ENCODE measurements at regions not wholly inside any gene's neighbourhood (a gene's known extent, or its start where the extent isn't known, plus 50 kb on each side); places are given as distances from the start of the nearest gene placed in this dataset.

DNA sequence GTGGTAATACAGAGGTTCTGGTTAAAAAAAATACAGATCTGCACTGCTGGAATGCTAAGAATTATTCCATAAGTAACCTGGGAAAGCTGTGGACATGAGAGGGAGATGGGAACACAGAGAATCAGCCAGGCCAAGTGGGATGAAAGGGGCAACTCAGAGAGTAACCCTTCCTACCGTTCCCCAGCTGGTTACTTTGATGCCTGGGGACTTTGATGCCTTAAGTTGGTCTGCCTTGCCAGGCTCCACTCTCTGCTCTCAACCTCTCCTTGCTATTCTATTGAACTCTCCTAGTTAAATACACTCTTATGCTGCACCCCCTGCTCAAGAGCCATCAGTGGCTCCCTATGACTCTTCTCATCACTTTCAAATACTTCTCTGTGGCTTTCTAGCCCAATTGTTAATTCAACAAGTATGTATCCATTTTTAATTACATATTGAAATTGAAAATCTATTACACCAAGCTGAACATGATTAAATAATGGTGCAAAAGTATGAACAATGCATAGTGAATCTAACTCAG, 315.5 kb downstream of the TLE3 start:
- no peak overlapping the region for H3K4me3 ChIP-seq (ENCODE audit: low read length)
- no peaks in the 10 kb centered on the region for H3K4me1 ChIP-seq (ENCODE audit: insufficient read depth, low read length)
- no peaks in the 10 kb centered on the region for H3K27me3 ChIP-seq (ENCODE audit: insufficient read depth, low read length)
- no peaks in the 10 kb centered on the region for H3K9me3 ChIP-seq (ENCODE audit: low read length)
- no peak overlapping the region for H2AFZ ChIP-seq (ENCODE audit: low read depth, low read length)
- no peaks in the 10 kb centered on the region for H3K36me3 ChIP-seq (ENCODE audit: insufficient read depth, low read length)

DNA sequence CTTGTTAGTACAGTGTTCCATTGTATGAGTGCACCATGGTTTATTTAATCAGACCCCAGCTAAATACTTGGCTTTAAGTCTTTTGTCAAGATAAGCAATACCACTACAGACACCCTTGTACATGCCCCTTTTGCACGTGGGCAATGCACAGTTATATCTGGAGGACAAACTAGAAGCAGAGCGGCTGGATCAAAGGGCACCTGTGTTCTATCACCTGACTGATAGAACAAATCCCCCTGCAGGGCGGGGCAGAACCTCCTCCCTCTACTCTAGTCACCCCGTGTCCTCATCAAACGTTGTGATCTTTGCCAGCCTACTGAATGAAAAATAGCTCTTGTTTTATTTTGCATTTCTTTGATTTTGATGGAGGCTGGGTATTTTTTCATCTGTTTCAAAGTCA, 314.9 kb downstream of the TLE3 start:
- no peaks in the 10 kb centered on the region for H3K27me3 ChIP-seq (ENCODE audit: insufficient read depth, low read length)
- H2AFZ ChIP-seq (ENCODE audit: low read depth, low read length) = no peak overlapping the region
- H3K4me1 ChIP-seq (ENCODE audit: insufficient read depth, low read length) = no peaks in the 10 kb centered on the region

DNA sequence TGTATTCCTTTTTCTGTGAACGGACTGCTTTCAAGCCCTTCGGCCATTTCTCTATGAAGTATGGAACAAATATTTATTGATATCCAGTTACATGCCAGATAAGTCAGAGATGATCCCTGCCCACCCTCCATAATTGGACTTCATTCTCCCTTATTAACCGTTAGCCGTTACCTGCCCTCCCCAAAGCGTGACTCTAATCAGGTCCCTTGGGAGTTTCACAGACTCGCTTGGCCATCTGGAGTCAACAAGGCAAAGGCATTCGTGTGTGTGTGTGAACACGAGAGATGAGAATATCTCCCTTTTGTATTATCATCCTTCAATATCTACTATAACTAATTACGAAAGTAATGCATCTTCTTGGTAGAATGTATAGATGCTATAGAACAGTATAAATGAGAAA, 314.5 kb downstream of the TLE3 start:
- H3K27me3 ChIP-seq (ENCODE audit: insufficient read depth, low read length) = no peaks in the 10 kb centered on the region
- no peak overlapping the region for H2AFZ ChIP-seq (ENCODE audit: low read depth, low read length)
- no peaks in the 10 kb centered on the region for H3K4me1 ChIP-seq (ENCODE audit: insufficient read depth, low read length)

More for the DNA sequence above, 314.9 kb downstream of the TLE3 start:
- Histone ChIP-seq H3K4me3 (ENCODE audit: low read length) (no peak overlapping the region), H3K9me3 (ENCODE audit: low read length) (no peaks in the 10 kb centered on the region), H3K36me3 (ENCODE audit: insufficient read depth, low read length) (no peaks in the 10 kb centered on the region)

DNA sequence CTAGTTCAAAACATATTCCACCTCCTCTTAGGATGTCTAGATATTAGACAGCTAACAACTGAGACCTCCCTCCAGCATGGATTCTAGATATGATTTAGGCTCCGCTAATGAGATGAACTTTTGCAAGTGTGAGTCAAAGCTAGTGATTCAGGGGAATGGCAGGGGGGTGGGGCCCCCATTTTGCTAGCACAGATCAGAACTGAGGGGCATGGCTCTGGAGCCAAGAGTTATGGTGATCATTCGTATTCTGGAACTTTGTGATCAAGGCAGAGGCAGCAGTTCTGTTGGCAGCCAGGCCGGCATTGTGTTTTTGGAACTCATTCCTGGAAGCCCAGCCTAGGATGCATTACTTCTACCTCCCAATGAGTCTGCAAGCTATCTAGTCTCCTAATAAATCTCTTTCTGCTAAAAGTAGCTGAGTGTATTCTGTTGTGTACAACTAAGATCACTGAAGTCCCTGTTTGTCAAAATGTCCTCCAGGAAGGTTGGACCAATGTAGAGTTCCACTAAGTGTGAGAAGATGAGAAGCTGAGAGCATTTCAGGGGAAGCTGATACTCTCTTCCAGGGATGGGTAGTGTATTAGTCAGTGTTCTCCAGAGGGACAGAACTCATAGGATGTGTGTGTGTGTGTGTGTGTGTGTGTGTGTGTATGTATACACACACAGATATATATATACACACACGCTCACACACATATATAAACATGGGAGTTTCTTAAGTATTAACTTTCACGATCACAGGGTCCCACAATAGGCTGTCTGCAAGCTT, 312.7 kb downstream of the TLE3 start:
- Histone ChIP-seq H2AFZ (ENCODE audit: low read depth, low read length) (no peak overlapping the region), H3K4me1 (ENCODE audit: insufficient read depth, low read length) (no peaks in the 10 kb centered on the region), H3K9me3 (ENCODE audit: low read length) (no peaks in the 10 kb centered on the region), H3K36me3 (ENCODE audit: insufficient read depth, low read length) (no peaks in the 10 kb centered on the region), H3K4me3 (ENCODE audit: low read length) (no peak overlapping the region), H3K27me3 (ENCODE audit: insufficient read depth, low read length) (no peaks in the 10 kb centered on the region)

More for the DNA sequence above, 314.5 kb downstream of the TLE3 start:
- Histone ChIP-seq H3K9me3 (ENCODE audit: low read length) (no peaks in the 10 kb centered on the region), H3K4me3 (ENCODE audit: low read length) (no peak overlapping the region), H3K36me3 (ENCODE audit: insufficient read depth, low read length) (no peaks in the 10 kb centered on the region)

DNA sequence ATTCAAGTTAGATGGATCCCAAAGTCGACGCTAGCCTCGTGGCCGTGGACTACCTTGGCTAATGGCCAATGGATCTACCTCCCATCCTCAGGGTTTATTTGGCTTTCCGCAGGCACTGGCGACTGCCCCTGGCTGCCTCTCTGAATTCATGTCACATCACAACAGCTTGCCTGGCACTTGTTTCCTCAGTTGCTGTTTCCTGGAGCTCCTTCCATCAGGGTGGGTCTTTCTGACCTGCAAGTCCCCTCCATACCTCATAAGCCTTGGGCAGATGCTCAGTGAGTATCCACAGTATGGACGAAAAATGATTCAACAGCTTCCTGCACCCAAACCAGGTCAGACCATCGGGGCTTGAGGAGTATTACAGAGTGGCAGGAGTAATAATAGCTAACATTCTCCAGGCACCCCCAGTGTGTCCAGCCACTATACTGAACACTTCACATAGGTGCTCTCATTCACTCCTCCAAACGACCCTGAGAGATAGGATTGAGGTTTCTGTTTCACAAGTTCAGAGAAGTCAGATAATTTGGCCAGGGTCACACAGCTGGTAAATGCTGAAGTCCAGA, 311.5 kb downstream of the TLE3 start:
- no peaks in the 10 kb centered on the region for H3K9me3 ChIP-seq (ENCODE audit: low read length)
- no peak overlapping the region for H3K4me3 ChIP-seq (ENCODE audit: low read length)
- no peaks in the 10 kb centered on the region for H3K36me3 ChIP-seq (ENCODE audit: insufficient read depth, low read length)
- H2AFZ ChIP-seq (ENCODE audit: low read depth, low read length) = no peak overlapping the region
- no peaks in the 10 kb centered on the region for H3K27me3 ChIP-seq (ENCODE audit: insufficient read depth, low read length)
- H3K4me1 ChIP-seq (ENCODE audit: insufficient read depth, low read length) = no peaks in the 10 kb centered on the region

DNA sequence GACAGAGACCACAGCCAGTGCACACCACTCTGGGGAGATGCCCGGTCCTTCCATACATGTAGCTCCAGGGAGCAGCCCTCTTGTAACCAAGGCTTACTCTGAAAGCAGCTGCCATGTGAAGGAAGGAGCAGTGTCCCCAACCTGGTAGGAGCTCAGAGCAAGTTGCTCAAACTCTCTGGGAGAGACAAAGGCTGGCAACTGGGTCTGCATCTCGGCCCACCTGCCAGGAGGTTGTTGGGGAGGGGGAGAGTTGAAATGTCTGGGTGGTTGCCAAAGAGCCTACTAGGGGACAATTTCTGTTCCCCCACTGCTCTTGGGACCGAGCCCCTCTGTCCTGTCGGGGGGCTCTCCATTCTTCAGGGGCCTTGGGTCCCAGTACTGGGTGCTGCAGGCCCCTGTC, 309.9 kb downstream of the TLE3 start:
- no peak overlapping the region for H2AFZ ChIP-seq (ENCODE audit: low read depth, low read length)
- H3K4me1 ChIP-seq (ENCODE audit: insufficient read depth, low read length) = no peaks in the 10 kb centered on the region
- H3K4me3 ChIP-seq (ENCODE audit: low read length) = no peak overlapping the region
- H3K9me3 ChIP-seq (ENCODE audit: low read length) = no peaks in the 10 kb centered on the region
- H3K36me3 ChIP-seq (ENCODE audit: insufficient read depth, low read length) = no peaks in the 10 kb centered on the region
- H3K27me3 ChIP-seq (ENCODE audit: insufficient read depth, low read length) = peaks cover 1% of the 10 kb centered on the region

DNA sequence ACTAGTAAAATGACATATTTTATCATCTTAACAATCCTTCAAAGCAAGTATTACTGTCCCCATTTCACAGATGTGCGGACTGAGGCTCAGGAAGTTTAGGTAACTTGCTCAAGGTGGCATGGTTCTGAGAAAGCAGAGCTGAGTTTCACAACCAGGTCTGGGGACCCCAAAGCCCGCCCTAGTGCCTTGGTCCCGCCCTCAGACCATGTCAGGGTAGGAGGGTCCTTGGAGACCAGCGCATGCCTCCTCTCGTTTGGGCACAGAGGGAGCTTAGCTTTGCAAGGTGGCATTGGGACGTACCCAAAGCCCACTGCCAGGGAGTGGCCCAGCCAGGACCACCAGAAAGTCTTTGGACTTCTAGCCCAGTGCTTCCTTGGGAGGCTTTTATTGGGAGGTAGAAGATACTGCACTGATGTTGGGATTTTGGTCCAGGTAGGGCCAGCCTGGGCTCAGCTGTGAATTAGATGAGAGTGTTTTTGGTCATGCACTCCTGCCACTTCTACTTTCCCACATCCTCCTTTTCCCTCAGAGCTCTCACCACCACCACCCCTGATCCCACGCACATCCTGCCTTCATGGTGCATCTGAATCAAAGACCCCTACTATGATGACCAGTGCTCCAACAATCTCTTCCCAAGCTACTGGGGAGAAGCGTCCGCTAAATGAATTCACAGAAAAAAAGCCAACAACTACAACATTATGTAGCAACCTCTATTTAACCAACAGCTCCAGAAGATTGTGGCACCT, 307.9 kb downstream of the TLE3 start:
- Histone ChIP-seq H2AFZ (ENCODE audit: low read depth, low read length) (no peak overlapping the region), H3K27me3 (ENCODE audit: insufficient read depth, low read length) (peaks cover 3% of the 10 kb centered on the region), H3K4me3 (ENCODE audit: low read length) (no peak overlapping the region), H3K4me1 (ENCODE audit: insufficient read depth, low read length) (peaks cover 4% of the 10 kb centered on the region), H3K36me3 (ENCODE audit: insufficient read depth, low read length) (no peaks in the 10 kb centered on the region), H3K9me3 (ENCODE audit: low read length) (no peaks in the 10 kb centered on the region)

DNA sequence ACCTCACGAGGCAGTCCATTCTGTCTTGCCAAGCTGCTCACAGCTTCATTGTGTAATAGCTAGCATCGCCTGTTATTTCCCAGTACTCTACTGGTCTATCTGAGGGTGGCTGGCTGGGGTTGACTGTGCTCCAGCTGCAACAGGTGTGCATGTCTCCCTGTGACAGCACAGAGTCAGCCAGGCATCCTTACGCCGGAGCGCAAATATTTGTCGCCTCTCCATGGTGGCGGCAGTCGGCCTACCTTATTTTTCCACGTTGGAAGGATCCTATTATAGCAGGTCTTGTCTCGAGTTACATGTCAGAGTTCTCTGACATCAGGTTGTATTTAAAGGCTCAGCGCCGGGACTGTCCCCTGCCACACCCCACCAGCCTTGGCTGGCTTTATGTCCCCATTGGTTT, 307.1 kb downstream of the TLE3 start:
- Histone ChIP-seq H3K36me3 (ENCODE audit: insufficient read depth, low read length) (no peaks in the 10 kb centered on the region), H3K4me1 (ENCODE audit: insufficient read depth, low read length) (peaks cover 7% of the 10 kb centered on the region), H3K4me3 (ENCODE audit: low read length) (no peak overlapping the region), H3K9me3 (ENCODE audit: low read length) (no peaks in the 10 kb centered on the region), H3K27me3 (ENCODE audit: insufficient read depth, low read length) (peaks cover 3% of the 10 kb centered on the region), H2AFZ (ENCODE audit: low read depth, low read length) (no peak overlapping the region)

DNA sequence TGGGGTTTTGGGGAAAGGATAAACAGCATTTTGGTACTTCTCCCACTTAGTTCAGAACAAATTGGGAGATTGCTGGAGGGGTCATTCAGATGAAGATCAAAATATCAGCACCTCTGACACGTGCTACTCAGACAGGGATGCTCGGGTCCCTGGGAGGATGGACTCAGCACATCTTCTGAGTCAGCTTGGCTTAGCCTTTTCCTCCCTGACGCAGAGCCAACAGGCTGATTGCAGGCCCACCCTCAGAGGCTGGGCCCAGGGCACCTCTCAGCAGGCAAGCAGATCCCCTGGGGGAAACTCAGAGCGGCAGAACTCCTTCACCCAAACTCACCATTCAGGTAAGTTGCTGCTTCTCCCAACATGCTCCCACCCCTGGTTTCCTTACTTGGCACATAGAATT, 304.9 kb downstream of the TLE3 start:
- Histone ChIP-seq H3K27me3 (ENCODE audit: insufficient read depth, low read length) (peaks cover 3% of the 10 kb centered on the region), H3K4me3 (ENCODE audit: low read length) (no peak overlapping the region), H3K4me1 (ENCODE audit: insufficient read depth, low read length) (peaks cover 7% of the 10 kb centered on the region), H3K9me3 (ENCODE audit: low read length) (no peaks in the 10 kb centered on the region), H2AFZ (ENCODE audit: low read depth, low read length) (no peak overlapping the region), H3K36me3 (ENCODE audit: insufficient read depth, low read length) (no peaks in the 10 kb centered on the region)

DNA sequence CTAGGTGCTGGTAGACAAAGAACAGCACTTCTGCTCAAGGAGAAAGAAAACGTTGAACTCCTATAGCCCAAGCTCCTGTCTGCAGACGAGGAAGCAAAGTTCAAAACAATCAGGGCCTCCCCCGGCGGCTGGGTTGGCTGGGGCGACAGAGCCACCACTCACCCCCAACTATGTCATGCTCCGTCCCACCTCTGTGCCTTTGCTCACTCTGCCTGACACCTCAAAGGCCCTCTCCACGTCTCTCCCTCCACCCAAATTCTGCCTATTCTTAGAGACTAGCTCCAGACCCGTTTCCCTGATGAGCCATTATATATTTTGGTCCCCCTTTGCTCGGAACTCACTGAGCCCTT, 304.3 kb downstream of the TLE3 start:
- peaks cover 3% of the 10 kb centered on the region for H3K27me3 ChIP-seq (ENCODE audit: insufficient read depth, low read length)
- H3K36me3 ChIP-seq (ENCODE audit: insufficient read depth, low read length) = no peaks in the 10 kb centered on the region
- no peak overlapping the region for H3K4me3 ChIP-seq (ENCODE audit: low read length)
- H2AFZ ChIP-seq (ENCODE audit: low read depth, low read length) = no peak overlapping the region
- H3K9me3 ChIP-seq (ENCODE audit: low read length) = no peaks in the 10 kb centered on the region
- peaks cover 7% of the 10 kb centered on the region for H3K4me1 ChIP-seq (ENCODE audit: insufficient read depth, low read length)

DNA sequence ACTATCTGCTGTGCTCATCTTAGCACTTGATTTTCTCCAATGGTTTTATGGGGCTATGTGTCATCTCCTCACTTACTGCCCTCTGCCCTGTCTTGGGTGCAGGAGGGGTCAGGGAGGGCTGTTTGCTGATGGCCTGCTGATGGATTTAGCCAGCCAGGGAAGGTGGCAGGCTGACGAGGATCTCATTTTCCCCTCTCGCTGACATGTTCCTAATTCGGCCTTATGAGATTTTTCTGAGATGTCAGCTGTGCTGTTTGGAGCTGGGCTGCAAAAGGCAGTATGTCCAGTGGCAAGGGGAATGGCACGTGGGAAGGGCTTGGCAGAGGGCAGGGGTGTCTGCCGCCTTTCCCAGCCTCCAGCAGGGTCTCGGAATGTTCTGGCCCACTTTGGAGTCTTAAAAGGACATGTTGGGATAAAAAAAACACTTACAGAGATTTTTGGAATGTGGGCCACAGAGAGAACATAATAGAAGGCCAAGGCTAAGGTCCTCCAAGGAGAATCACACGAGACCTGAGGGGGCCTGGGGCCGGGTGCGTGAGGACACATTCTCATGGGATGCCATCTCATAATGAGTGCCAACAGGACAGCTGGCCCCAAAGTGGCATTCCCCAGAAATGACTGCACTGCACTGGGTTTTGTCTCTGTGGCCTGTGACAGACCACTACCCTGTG, 303.8 kb downstream of the TLE3 start:
- Histone ChIP-seq H3K36me3 (ENCODE audit: insufficient read depth, low read length) (no peaks in the 10 kb centered on the region), H2AFZ (ENCODE audit: low read depth, low read length) (no peak overlapping the region), H3K9me3 (ENCODE audit: low read length) (no peaks in the 10 kb centered on the region), H3K4me1 (ENCODE audit: insufficient read depth, low read length) (peaks cover 7% of the 10 kb centered on the region), H3K27me3 (ENCODE audit: insufficient read depth, low read length) (peaks cover 3% of the 10 kb centered on the region), H3K4me3 (ENCODE audit: low read length) (no peak overlapping the region)

DNA sequence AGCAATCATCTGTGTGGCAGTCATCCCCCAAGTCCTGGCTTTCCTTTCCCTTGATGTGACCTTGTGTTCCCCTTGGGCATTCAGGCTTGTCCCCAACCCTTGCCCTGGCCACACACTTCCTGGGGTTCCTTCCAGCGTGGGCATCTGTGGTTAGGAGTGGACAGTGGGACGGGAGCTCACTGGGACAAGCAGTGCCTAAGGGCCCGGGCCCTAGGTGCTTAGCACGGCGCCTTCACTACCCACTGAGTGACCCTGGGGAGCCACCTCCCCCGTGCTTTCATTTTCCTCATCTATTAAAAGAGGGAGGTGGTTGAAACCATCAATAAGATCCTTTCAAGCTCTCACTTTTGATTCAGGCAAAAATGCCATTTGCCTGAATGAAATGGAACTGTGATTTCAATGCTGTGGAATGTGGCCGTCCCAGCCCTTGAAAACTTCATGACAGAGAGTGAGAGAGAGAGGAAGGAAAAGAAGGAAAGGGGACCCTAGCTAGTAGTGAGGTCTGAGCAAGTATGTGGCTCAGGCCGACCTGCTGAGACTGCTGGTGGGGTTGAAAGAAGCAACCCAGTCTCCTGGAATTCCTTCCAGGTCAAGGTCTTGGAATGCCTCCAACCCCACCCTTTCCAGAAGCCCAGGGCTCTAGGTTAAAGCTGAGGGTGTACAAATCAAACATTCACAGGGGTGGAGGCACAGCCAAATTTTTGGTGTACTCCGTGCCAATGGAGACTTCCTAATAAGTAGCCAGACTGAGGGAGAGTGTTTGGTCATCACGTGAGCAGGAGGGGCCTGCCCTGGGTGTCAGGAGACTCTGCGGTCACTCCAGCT, 302.9 kb downstream of the TLE3 start:
- Histone ChIP-seq H3K9me3 (ENCODE audit: low read length) (no peaks in the 10 kb centered on the region), H2AFZ (ENCODE audit: low read depth, low read length) (no peak overlapping the region), H3K27me3 (ENCODE audit: insufficient read depth, low read length) (peaks cover 3% of the 10 kb centered on the region), H3K4me1 (ENCODE audit: insufficient read depth, low read length) (peaks cover 7% of the 10 kb centered on the region), H3K36me3 (ENCODE audit: insufficient read depth, low read length) (no peaks in the 10 kb centered on the region), H3K4me3 (ENCODE audit: low read length) (no peak overlapping the region)

All from neuron (in vitro differentiated cells).